HepG2 (cell line): ENCODE measurements at regions not wholly inside any gene's neighbourhood (a gene's known extent, or its start where the extent isn't known, plus 50 kb on each side); places are given as distances from the start of the nearest gene placed in this dataset.

Source experiments
- ATAC-seq: fragments of 200-7000 bp; cut with Tn5 transposase; 3 replicates; pipeline ENCODE4 v1.9.1; 2020; ENCODE audit warnings: mild to moderate bottlenecking, moderate library complexity
- BruUV-seq: library from RNA; stranded (reverse); fragments of 400-500 nt; replicated peaks from 2 replicates; lab custom pipeline; 2021; lab: Mats Ljungman, UMichigan
- CTCF ChIA-PET: fragments of 300-600 bp; formaldehyde crosslinking; extraction: SDS; loops from one replicate; lab custom pipeline; 2021; ENCODE audit warnings: low total read pairs, inconsistent platforms, low intra/inter-chr PET ratio; lab: Yijun Ruan, JAX
- POLR2A ChIA-PET: fragments of 350-600 bp; sonication (Branson Sonifier 250); formaldehyde crosslinking; loops from one replicate; lab custom pipeline; 2020; ENCODE audit warnings: antibody characterized with exemption, inconsistent platforms; lab: Yijun Ruan, JAX
- DNase-seq: peaks from one replicate; pipeline ENCODE4 v3.0.0-alpha.2; 2015; ENCODE audit warnings: low spot score
- FAIRE-seq: peaks from 3 replicates; lab custom pipeline; 2011; peaks lifted over from hg19 to GRCh38; lab: Jason Lieb, UNC
- H2AFZ ChIP-seq: one replicate; pipeline ENCODE4 v1.6.1; 2011; ENCODE audit warnings: low read length, inconsistent platforms
- H3K27ac ChIP-seq: fragments of 300-600 bp; 3 replicates; pipeline ENCODE4 v1.8.0; 2011; ENCODE audit warnings: mixed run types, mild to moderate bottlenecking, mixed read lengths, low read length, inconsistent platforms; ENCODE audit not compliant: insufficient read depth; ENCODE audit errors: extremely low read length
- H3K27me3 ChIP-seq, 2 experiments: fragments of 200-600 bp in 1 of 2; 2 replicates in 1 of 2; 3 replicates in 1 of 2; pipeline versions ENCODE4 v1.6.0 to v1.8.0; 2011; ENCODE audit warnings: low read length in 2 of 2, mild to moderate bottlenecking in 2 of 2, moderate library complexity in 2 of 2, inconsistent platforms in 1 of 2; ENCODE audit not compliant: insufficient read depth in 2 of 2, control insufficient read depth in 1 of 2
- H3K36me3 ChIP-seq, 2 experiments: fragments of 200-600 bp in 1 of 2; replicated peaks in 1 of 2; 2 replicates in 1 of 2; 3 replicates in 1 of 2; pipeline versions ENCODE4 v1.5.1 to v1.8.0; 2011; ENCODE audit warnings: low read length in 2 of 2, inconsistent platforms in 1 of 2; ENCODE audit not compliant: insufficient read depth in 2 of 2, control insufficient read depth in 1 of 2
- H3K4me1 ChIP-seq: 2 replicates; pipeline ENCODE4 v1.5.1; 2012; ENCODE audit warnings: low read length, inconsistent platforms; ENCODE audit not compliant: insufficient read depth
- H3K4me2 ChIP-seq: 2 replicates; pipeline ENCODE4 v1.6.0; 2011; ENCODE audit warnings: low read depth, low read length, inconsistent platforms
- H3K4me3 ChIP-seq, 3 experiments: fragments of 200-600 bp in 1 of 3; sonication (generic), shearing (Covaris generic) in 1 of 3; replicated peaks in 1 of 3; 2 replicates each; pipeline ENCODE4 v1.5.1; 2011 to 2016; ENCODE audit warnings: low read length in 3 of 3, inconsistent platforms in 2 of 3, low read depth in 2 of 3, mild to moderate bottlenecking in 2 of 3, control low read depth in 1 of 3, mixed read lengths in 1 of 3; ENCODE audit not compliant: insufficient read depth in 1 of 3
- H3K79me2 ChIP-seq: one replicate; pipeline ENCODE4 v1.6.1; 2011; ENCODE audit warnings: low read length, inconsistent platforms; ENCODE audit not compliant: insufficient read depth
- H3K9ac ChIP-seq: 2 replicates; pipeline ENCODE4 v1.6.0; 2011; ENCODE audit warnings: mild to moderate bottlenecking, low read depth, low read length, inconsistent platforms; ENCODE audit not compliant: insufficient read depth
- H3K9me3 ChIP-seq: 2 replicates; pipeline ENCODE4 v1.5.1; 2012; ENCODE audit warnings: mild to moderate bottlenecking, low read length
- H4K20me1 ChIP-seq: 2 replicates; pipeline ENCODE4 v1.6.0; 2011; ENCODE audit warnings: inconsistent platforms, mild to moderate bottlenecking, low read length, moderate library complexity; ENCODE audit not compliant: insufficient read depth
- EP300 ChIP-seq, 3 experiments: sonication (generic) in 1 of 3; formaldehyde crosslinking in 1 of 3; IDR thresholded peaks; 2 replicates each; pipeline versions ENCODE4 v1.5.1 to v1.6.1; 2011 to 2020; ENCODE audit warnings: low read depth in 2 of 3, low read length in 2 of 3, borderline replicate concordance in 1 of 3, improper control_type of control experiment in 1 of 3, mild to moderate bottlenecking in 1 of 3, missing genetic modification reagents in 1 of 3, moderate library complexity in 1 of 3
- HNF4G ChIP-seq, 2 experiments: sonication (generic) in 1 of 2; formaldehyde crosslinking in 1 of 2; IDR thresholded peaks; 2 replicates each; pipeline versions ENCODE4 v1.4.0 to v1.6.1; 2011 to 2020; ENCODE audit warnings: borderline replicate concordance in 2 of 2, low read depth in 2 of 2, mild to moderate bottlenecking in 2 of 2, low read length in 1 of 2, missing genetic modification reagents in 1 of 2, moderate library complexity in 1 of 2
- MNT ChIP-seq: fragments of 450-650 bp; IDR thresholded peaks from 2 replicates; pipeline ENCODE4 v1.6.1; 2016
- NFYB ChIP-seq: sonication (generic); formaldehyde crosslinking; IDR thresholded peaks from 2 replicates; pipeline ENCODE4 v1.4.0; 2020; ENCODE audit warnings: missing genetic modification reagents
- PAF1 ChIP-seq: IDR thresholded peaks from 2 replicates; pipeline ENCODE4 v1.6.1; 2016; ENCODE audit warnings: missing genetic modification reagents, missing compliant biosample characterization
- RFX1 ChIP-seq: fragments of 450-650 bp; IDR thresholded peaks from 2 replicates; pipeline ENCODE4 v1.6.1; 2017
- SIX1 ChIP-seq: sonication (generic); formaldehyde crosslinking; IDR thresholded peaks from 2 replicates; pipeline ENCODE4 v1.4.0; 2020; ENCODE audit warnings: missing genetic modification reagents, borderline replicate concordance
- ZNF235 ChIP-seq: sonication (generic); formaldehyde crosslinking; IDR thresholded peaks from 2 replicates; pipeline ENCODE4 v1.8.1; 2023; ENCODE audit warnings: mild to moderate bottlenecking, missing genetic modification reagents, borderline replicate concordance
- ZNF264 ChIP-seq: sonication (generic); formaldehyde crosslinking; IDR thresholded peaks from 2 replicates; pipeline ENCODE4 v1.4.0; 2020; ENCODE audit warnings: missing genetic modification reagents
- ZNF564 ChIP-seq: sonication (generic); formaldehyde crosslinking; IDR thresholded peaks from 2 replicates; pipeline ENCODE4 v1.8.1; 2023; ENCODE audit warnings: mild to moderate bottlenecking, missing genetic modification reagents
- ZNF577 ChIP-seq: sonication (generic); formaldehyde crosslinking; IDR thresholded peaks from 2 replicates; pipeline ENCODE4 v1.4.0; 2020; ENCODE audit warnings: mild to moderate bottlenecking, low read depth, missing genetic modification reagents, borderline replicate concordance
- ZSCAN20 ChIP-seq: sonication (generic); formaldehyde crosslinking; IDR thresholded peaks from 2 replicates; pipeline ENCODE4 v1.4.0; 2020; ENCODE audit warnings: missing genetic modification reagents, mild to moderate bottlenecking, borderline replicate concordance
- WGBS: methylation state at CpG from one replicate; pipeline ENCODE4 v1.1.6; 2017; ENCODE audit warnings: low lambda C conversion rate; 5-methylcytosine and 5-hydroxymethylcytosine counted together
- in situ Hi-C: cut with HindIII; loops from 2 replicates; pipeline ENCODE4 v1.10.0; 2017; ENCODE audit warnings: low pct_unique_long_range_greater_than_20kb; ENCODE audit not compliant: extremely low pct_ligation_motif_present
- intact Hi-C: fragments of 100-400 bp; cut with micrococcal nuclease; formaldehyde crosslinking; loops from one replicate; pipeline ENCODE4 v1.10.0; 2022; ENCODE audit not compliant: unreplicated experiment
- TF ChIP-seq, protein P1 (sequence below): IDR thresholded peaks from 2 replicates; pipeline ENCODE4 v1.6.1; 2016; ENCODE audit warnings: control low read depth

- POLR2A ChIA-PET, result no interaction called here
- Histone ChIP-seq H3K27ac (no peak overlapping the region), H3K4me3 (no peak overlapping the region), H3K36me3 (no peaks in the 10 kb centered on the region), H3K9ac (no peak overlapping the region), H3K4me1 (no peaks in the 10 kb centered on the region), H3K4me2 (no peak overlapping the region), H3K27me3 (peaks cover 0 to 16% of the 10 kb centered on the region in 2 experiments; a peak in 1 of 5 replicates), H3K9me3 (0 out of 2 replicates have a peak, but pooled peaks cover 7% of the 10 kb centered on the region), H2AFZ (no peak overlapping the region), H4K20me1 (no peaks in the 10 kb centered on the region)
- CTCF ChIA-PET, result no interaction called here
- WGBS, result 39% methylated on average over 10 of the region's 10 CpGs
- intact Hi-C loops (no loop called here), in situ Hi-C loops (no loop called here)
- ATAC-seq (peak; percentile 43; the same call in 1 of the 3 replicates), FAIRE-seq (no peak), DNase-seq (no peak)
- no TSS peak for BruUV-seq
- TF ChIP-seq ZNF235 (no peak), PAF1 (CRISPR knock-in tag) (no peak), ZSCAN20 (no peak), HNF4G (IDR thresholded peaks at IDR 0.05; ENCODE audit: borderline replicate concordance, low read depth, low read length) (no peak), HNF4G (CRISPR knock-in tag; IDR thresholded peaks at IDR 0.05; ENCODE audit: borderline replicate concordance, low read depth) (no peak), SIX1 (CRISPR knock-in tag) (no peak), MNT (no peak), ZNF577 (CRISPR knock-in tag) (no peak), ZNF564 (CRISPR knock-in tag) (no peak), EP300 (IDR thresholded peaks at IDR 0.05; ENCODE audit: low read depth in 2 of 2, low read length in 2 of 2) (no peak), EP300 (CRISPR knock-in tag; IDR thresholded peaks at IDR 0.05; ENCODE audit: borderline replicate concordance) (no peak), ZNF264 (CRISPR knock-in tag) (no peak), NFYB (no peak), RFX1 (no peak)
- TF ChIP-seq, protein P1, sequence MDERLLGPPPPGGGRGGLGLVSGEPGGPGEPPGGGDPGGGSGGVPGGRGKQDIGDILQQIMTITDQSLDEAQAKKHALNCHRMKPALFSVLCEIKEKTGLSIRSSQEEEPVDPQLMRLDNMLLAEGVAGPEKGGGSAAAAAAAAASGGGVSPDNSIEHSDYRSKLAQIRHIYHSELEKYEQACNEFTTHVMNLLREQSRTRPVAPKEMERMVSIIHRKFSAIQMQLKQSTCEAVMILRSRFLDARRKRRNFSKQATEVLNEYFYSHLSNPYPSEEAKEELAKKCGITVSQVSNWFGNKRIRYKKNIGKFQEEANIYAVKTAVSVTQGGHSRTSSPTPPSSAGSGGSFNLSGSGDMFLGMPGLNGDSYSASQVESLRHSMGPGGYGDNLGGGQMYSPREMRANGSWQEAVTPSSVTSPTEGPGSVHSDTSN (CRISPR knock-in tag), result no peak
- TF ChIP-seq, all 625 proteins: peak for 0
- H3K79me2 ChIP-seq, result no peaks in the 10 kb centered on the region
Measured at GRCh38 chr15:98433856-98434255, 214.5 kb upstream of the IGF1R start.
